ENCODE measurements at regions not wholly inside any gene's neighbourhood (a gene's known extent, or its start where the extent isn't known, plus 50 kb on each side); places are given as distances from the start of the nearest gene placed in this dataset.

DNA sequence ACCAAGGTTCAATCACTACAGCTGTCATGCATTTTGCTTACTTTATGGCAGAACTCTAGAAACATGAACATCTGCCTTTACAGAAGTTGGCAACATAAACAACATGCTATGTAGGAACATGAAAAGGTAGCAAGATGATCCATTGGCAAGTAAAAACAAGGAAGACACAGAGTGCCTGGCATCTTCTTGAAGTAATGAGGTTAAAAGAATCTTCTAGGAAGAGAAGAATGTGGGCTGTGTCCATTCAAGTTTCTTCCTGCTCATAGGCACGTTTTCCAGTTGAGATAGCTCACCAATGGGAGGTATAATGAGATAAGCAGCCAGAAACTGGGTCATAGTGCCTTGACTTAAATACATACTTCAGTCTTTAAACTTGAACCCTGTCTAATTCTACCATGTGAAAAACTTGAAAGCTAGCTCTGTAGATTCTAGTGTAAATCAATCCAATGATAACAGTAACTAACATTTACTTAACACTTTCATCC, 109.4 kb upstream of the PRLR start (continued):
- TF ChIP-seq, protein P1, sequence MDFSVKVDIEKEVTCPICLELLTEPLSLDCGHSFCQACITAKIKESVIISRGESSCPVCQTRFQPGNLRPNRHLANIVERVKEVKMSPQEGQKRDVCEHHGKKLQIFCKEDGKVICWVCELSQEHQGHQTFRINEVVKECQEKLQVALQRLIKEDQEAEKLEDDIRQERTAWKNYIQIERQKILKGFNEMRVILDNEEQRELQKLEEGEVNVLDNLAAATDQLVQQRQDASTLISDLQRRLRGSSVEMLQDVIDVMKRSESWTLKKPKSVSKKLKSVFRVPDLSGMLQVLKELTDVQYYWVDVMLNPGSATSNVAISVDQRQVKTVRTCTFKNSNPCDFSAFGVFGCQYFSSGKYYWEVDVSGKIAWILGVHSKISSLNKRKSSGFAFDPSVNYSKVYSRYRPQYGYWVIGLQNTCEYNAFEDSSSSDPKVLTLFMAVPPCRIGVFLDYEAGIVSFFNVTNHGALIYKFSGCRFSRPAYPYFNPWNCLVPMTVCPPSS (IDR thresholded peaks at IDR 0.05): no peak
- TF ChIP-seq, protein P2, sequence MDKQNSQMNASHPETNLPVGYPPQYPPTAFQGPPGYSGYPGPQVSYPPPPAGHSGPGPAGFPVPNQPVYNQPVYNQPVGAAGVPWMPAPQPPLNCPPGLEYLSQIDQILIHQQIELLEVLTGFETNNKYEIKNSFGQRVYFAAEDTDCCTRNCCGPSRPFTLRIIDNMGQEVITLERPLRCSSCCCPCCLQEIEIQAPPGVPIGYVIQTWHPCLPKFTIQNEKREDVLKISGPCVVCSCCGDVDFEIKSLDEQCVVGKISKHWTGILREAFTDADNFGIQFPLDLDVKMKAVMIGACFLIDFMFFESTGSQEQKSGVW (CRISPR knock-in tag; IDR thresholded peaks at IDR 0.05; ENCODE audit: borderline replicate concordance): no peak
- no peak for TF ChIP-seq ZNF468 (CRISPR knock-in tag; IDR thresholded peaks at IDR 0.05)
- TF ChIP-seq, protein P3, sequence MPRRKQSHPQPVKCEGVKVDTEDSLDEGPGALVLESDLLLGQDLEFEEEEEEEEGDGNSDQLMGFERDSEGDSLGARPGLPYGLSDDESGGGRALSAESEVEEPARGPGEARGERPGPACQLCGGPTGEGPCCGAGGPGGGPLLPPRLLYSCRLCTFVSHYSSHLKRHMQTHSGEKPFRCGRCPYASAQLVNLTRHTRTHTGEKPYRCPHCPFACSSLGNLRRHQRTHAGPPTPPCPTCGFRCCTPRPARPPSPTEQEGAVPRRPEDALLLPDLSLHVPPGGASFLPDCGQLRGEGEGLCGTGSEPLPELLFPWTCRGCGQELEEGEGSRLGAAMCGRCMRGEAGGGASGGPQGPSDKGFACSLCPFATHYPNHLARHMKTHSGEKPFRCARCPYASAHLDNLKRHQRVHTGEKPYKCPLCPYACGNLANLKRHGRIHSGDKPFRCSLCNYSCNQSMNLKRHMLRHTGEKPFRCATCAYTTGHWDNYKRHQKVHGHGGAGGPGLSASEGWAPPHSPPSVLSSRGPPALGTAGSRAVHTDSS (CRISPR knock-in tag; conservative IDR thresholded peaks at IDR 0.05): no peak
- TF ChIP-seq ZNF17 (CRISPR knock-in tag; IDR thresholded peaks at IDR 0.05): no peak
- no peak for TF ChIP-seq ZNF547 (CRISPR knock-in tag; IDR thresholded peaks at IDR 0.05)
- TF ChIP-seq NAIF1 (CRISPR knock-in tag; IDR thresholded peaks at IDR 0.05; ENCODE audit: borderline replicate concordance): no peak

DNA sequence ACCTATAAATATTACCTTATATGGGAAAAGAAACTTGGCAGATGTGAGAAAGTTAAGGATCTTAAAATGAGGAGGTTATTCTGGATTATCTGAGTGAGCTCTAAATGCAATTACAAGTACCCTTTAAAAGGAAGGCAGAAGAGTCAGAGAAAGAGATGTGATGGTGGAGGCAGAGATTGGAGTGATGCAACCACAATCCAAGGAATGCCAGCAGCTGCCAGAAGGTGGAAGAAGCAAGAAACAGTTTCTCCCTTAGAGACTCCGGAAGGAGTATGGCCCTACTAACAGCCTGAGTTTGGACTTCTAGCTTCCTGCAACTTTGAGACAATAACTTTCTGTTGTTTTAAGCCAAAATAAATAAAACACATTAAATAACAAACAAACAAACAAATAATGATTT, 108.7 kb upstream of the PRLR start:
- ChIA-PET CTCF (ENCODE audit: low intra/inter-chr PET ratio, low total read pairs) (no interaction called here), POLR2A (no interaction called here)
- Histone ChIP-seq H3K9ac (ENCODE audit: insufficient read depth, low read depth, low read length) (no peak overlapping the region), H3K27ac (ENCODE audit: extremely low read length, insufficient read depth, low read length) (no peak overlapping the region), H2AFZ (ENCODE audit: low read length) (no peak overlapping the region), H3K4me1 (ENCODE audit: insufficient read depth, low read length) (no peaks in the 10 kb centered on the region), H3K4me2 (ENCODE audit: low read depth, low read length) (no peak overlapping the region), H3K9me3 (ENCODE audit: low read length) (no peaks in the 10 kb centered on the region), H3K79me2 (ENCODE audit: insufficient read depth, low read length) (no peaks in the 10 kb centered on the region), H4K20me1 (ENCODE audit: insufficient read depth, low read length) (no peaks in the 10 kb centered on the region), H3K36me3 (replicated peaks in 1 of 2; ENCODE audit: control insufficient read depth in 1 of 2, insufficient read depth in 2 of 2, low read length in 2 of 2) (no peaks in the 10 kb centered on the region), H3K27me3 (ENCODE audit: control insufficient read depth in 1 of 2, insufficient read depth in 2 of 2, low read length in 2 of 2) (no peaks in the 10 kb centered on the region), H3K4me3 (replicated peaks in 1 of 3; ENCODE audit: insufficient read depth in 1 of 3, low read depth in 2 of 3, low read length in 3 of 3) (no peak overlapping the region)
- BruUV-seq (replicated peaks): no TSS peak
- no peak for ATAC-seq
- FAIRE-seq: no peak
- WGBS (ENCODE audit: low lambda C conversion rate): 85% methylated on average over 1 of the region's 1 CpG
- intact Hi-C loops (cut with micrococcal nuclease; ENCODE audit: unreplicated experiment): no loop called here
- in situ Hi-C loops (cut with HindIII; ENCODE audit: extremely low pct_ligation_motif_present, low pct_unique_long_range_greater_than_20kb): no loop called here
- DNase-seq (ENCODE audit: low spot score): no peak
- TF ChIP-seq, protein P4, sequence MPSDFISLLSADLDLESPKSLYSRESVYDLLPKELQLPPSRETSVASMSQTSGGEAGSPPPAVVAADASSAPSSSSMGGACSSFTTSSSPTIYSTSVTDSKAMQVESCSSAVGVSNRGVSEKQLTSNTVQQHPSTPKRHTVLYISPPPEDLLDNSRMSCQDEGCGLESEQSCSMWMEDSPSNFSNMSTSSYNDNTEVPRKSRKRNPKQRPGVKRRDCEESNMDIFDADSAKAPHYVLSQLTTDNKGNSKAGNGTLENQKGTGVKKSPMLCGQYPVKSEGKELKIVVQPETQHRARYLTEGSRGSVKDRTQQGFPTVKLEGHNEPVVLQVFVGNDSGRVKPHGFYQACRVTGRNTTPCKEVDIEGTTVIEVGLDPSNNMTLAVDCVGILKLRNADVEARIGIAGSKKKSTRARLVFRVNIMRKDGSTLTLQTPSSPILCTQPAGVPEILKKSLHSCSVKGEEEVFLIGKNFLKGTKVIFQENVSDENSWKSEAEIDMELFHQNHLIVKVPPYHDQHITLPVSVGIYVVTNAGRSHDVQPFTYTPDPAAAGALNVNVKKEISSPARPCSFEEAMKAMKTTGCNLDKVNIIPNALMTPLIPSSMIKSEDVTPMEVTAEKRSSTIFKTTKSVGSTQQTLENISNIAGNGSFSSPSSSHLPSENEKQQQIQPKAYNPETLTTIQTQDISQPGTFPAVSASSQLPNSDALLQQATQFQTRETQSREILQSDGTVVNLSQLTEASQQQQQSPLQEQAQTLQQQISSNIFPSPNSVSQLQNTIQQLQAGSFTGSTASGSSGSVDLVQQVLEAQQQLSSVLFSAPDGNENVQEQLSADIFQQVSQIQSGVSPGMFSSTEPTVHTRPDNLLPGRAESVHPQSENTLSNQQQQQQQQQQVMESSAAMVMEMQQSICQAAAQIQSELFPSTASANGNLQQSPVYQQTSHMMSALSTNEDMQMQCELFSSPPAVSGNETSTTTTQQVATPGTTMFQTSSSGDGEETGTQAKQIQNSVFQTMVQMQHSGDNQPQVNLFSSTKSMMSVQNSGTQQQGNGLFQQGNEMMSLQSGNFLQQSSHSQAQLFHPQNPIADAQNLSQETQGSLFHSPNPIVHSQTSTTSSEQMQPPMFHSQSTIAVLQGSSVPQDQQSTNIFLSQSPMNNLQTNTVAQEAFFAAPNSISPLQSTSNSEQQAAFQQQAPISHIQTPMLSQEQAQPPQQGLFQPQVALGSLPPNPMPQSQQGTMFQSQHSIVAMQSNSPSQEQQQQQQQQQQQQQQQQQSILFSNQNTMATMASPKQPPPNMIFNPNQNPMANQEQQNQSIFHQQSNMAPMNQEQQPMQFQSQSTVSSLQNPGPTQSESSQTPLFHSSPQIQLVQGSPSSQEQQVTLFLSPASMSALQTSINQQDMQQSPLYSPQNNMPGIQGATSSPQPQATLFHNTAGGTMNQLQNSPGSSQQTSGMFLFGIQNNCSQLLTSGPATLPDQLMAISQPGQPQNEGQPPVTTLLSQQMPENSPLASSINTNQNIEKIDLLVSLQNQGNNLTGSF (CRISPR knock-in tag; IDR thresholded peaks at IDR 0.05): no peak
- TF ChIP-seq, protein P5, sequence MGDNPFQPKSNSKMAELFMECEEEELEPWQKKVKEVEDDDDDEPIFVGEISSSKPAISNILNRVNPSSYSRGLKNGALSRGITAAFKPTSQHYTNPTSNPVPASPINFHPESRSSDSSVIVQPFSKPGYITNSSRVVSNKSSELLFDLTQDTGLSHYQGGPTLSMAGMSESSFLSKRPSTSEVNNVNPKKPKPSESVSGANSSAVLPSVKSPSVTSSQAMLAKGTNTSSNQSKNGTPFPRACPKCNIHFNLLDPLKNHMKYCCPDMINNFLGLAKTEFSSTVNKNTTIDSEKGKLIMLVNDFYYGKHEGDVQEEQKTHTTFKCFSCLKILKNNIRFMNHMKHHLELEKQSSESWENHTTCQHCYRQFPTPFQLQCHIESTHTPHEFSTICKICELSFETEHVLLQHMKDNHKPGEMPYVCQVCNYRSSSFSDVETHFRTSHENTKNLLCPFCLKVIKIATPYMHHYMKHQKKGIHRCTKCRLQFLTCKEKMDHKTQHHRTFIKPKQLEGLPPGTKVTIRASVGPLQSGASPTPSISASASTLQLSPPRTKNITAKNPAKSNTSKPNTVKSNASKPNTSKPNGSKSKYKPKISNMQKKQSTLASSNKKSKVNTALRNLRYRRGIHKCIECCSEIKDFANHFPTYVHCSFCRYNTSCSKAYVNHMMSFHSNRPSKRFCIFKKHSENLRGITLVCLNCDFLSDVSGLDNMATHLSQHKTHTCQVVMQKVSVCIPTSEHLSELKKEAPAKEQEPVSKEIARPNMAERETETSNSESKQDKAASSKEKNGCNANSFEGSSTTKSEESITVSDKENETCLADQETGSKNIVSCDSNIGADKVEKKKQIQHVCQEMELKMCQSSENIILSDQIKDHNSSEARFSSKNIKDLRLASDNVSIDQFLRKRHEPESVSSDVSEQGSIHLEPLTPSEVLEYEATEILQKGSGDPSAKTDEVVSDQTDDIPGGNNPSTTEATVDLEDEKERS (CRISPR knock-in tag; IDR thresholded peaks at IDR 0.05): no peak

All from HepG2 (cell line).